GM18517 (cell line): ENCODE measurements at regions not wholly inside any gene's neighbourhood (a gene's known extent, or its start where the extent isn't known, plus 50 kb on each side); places are given as distances from the start of the nearest gene placed in this dataset.

Source experiments
- ATAC-seq: cut with Tn5 transposase; IDR thresholded peaks from one replicate; pipeline ENCODE4 v1.9.1; 2021; ENCODE audit warnings: mild to moderate bottlenecking, moderate library complexity; ENCODE audit not compliant: unreplicated experiment

DNA sequence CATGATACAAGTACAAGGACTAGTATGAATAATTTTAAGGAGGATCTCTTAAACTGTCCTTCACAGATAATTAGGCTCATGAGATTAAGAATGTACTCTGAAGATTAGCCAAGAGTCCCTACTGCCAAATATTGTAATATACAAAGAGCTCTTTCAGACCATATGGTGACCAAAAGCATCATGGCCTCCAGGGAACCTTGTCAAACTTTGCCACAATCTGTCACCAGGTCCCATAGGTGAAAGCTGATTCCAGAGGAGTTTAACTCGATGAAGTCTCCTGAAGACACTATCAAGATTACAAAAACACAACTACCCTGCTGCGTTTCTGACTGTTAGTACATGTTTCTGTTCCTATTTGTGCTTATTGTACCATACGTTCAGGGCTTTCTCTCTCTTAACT lies 395.4 kb upstream of the ITGA1 start:
- ATAC-seq, result no peak

DNA sequence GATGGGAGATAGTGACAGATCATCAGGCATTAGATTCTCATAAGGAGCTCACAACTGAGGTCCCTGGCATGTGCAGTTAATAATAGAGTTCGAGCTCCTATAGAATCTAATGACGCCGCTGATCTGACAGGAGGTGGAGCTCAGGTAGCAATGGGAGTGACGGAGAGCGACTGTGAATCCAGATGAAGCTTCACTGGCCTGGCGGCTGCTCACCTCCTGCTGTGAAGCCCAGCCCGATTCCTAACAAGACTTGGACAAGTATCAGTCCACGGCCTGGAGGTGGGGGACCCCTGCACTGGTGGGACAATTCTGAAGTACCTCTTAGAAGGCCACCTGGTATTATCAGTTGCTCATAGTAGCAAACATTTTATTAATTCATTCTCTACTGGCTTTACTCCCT lies 377.9 kb upstream of the ITGA1 start:
- no peak for ATAC-seq

DNA sequence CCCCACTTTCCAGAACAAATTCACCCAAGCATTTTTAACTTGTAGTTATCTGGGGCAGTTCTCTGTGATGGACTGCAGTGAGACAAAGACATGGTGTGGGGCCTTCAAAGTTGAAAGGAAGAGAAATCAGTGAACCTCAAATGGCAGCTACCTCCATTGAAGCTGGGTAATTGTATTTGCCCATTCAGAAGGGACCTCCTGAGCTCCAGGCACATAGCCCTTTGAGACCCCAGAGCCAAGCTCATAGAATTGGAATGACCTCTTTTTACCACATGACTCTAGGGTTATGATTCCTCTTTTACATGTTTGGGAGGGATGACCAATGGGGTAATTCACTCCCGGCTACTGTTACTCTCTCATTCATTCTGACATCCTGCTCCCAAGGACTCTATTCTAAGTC lies 368.4 kb upstream of the ITGA1 start:
- no peak for ATAC-seq

DNA sequence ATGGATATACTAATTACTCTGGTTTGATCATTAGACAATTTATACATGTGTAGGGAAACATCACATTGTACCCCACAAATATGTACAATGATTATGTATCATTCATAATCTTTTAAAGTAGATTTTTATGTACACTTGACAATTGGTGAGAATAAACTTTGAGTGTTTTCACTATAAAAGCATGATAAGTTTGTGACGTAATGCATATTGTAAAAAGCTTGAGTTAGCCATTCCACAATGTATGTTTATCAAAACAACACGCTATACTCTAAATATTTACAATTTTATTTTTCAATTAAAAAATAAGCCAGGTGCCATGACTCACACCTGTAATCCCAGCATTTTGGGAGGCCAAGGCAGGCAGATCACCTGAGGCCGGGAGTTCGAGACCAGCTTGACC lies 360.1 kb upstream of the ITGA1 start:
- no peak for ATAC-seq

DNA sequence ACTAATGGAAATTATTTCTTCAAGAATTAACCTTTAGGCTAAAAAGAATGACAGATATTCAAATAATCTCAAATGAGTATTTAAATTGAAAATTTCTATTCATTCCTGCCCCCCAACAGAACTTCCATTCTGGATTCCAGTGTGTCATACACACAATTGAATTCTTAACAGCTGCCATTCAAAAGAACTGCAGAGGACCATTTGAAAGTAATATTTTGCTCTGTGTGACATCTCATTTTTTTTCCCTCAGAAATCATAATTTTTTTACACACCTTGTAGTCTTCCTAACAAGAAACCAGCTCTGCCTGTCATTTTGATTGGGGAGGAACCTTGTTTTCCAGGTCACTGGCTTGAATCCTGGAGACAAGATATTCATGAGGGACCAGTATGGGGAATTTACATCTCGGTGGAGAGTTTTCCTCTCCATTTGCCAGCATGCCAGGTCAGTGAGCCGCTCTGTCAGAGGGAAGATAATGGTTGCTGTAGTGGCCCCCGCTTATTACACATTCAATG lies 358.7 kb upstream of the ITGA1 start:
- no peak for ATAC-seq

DNA sequence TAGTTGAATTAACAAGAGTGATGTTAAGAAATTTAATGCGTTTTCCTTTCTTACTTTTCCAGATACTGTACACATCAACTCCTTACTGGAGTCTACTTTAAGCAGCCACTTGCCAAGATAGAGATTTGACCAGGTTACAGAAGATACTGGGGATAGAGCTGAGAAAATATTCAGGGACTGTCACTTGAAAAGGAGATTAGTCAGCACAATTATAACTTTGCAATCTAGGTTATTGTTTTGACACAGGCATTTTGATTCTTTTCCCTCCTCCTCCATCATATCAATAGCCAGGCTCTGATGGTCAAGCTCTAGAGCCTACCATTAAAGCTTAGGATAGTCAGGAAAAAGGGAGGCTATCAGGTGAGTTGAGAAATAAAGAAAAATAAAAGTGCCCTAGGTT lies 345.9 kb upstream of the ITGA1 start:
- no peak for ATAC-seq

DNA sequence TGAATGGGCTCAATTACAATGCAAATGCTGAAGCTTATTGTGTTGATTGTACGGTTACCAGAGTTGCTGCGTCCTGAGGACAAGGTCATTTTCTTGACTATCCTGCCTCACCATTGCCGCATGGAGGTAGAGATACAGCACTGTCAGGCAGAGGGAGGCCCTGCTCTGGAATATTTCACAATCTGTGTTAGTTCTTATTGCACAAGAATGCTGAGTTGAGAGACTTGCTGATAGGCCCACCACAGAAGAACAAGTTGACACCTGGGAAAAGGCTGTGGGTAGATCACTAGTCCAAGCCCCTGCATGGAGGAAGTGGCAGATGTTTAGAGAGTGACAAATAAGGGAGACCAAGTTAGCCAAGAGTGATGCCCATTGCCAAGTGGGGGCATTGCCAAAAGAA lies 344.5 kb upstream of the ITGA1 start:
- no peak for ATAC-seq

DNA sequence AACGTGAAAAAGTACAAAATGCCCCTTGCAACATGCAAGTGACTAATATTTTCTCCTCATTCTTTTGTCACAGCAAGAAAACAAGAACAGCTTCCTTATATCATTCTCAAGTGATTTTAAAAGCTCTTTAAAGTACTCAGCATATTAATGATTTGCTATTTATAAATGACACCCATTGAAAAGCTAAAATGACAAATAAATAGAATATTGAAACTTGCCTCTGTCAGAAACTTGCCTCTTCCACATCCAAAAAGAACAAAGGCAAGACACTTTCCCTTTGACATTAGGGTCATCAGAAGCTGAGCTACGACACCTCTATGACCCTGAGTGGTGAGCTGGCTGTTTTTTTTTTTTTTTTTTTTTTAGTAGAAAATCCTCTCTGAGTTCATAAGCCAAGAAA lies 339.6 kb upstream of the ITGA1 start:
- no peak for ATAC-seq

DNA sequence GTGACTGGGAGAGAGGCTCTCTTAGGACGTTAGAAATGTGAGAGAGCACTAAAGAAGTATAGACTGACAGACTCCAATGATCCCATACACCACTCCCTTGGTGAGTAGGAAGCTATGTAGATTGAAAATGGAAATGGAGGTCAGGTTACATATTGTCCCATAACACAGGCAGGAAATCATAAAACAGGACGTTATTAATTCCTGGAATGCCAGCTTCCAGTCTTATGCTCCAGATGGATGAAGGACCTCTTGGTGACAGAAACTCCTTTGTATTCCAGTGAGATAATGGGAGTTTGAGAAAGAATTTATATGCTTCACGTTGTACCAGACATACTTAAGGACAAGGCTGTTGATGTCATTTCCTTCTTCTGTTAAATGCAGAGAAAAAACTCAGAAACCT lies 338.2 kb upstream of the ITGA1 start:
- ATAC-seq, result no peak

DNA sequence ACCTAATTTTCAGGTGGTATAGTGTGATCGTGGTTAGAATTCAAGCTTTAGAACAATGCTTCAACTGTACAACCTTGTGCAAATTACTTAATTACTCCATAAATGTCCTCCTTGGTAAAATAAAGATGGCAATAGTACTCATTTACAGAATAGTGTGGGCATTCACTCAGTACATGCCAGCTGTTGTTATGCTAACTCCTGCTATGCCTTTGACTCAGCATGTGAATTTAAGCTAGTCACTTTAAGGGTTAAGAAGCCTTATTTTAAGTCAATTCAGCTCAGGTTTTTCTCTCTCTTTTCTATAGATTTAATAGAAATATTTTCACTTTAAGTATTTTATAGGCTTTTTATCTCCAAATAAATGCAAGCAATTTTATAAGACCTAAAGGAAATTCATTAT lies 335.6 kb upstream of the ITGA1 start:
- ATAC-seq, result no peak

DNA sequence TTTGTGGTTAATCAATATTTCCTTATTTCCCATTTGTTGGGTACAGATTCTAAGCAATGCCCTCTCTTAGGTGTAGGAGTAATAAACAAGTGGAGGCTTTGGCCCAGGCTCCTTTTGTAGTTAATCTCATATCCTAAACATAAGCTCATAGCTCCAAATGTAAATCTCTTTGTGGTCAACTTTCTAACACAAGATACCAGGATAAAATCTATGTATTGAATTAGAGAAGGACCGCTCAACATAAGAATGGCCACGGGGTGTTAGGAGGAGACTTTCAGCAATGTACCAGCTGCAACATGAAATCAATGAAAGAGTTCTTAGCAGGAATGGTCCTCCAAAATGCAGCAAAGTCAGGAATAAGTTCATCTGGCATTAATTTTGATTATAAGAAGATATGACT lies 334.5 kb upstream of the ITGA1 start:
- ATAC-seq, result no peak

DNA sequence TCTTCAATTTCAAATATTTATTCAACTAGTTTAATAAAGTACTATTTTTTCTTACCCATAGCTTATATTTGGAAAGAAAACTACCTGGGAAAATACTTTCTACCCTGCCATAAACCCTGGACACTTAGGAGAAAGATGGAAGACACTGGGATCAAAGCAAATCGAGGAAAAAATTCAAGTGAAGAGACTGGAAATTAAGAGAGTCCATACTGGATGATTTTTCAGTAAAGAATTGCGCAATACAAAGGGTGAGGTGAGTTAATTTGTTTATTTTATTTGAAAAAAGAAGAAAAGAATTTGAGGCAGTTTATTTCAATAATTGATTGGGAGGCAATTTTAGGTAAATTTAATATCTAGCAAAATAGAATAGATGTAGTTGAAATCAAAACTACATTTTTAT lies 331.8 kb upstream of the ITGA1 start:
- ATAC-seq, result no peak

DNA sequence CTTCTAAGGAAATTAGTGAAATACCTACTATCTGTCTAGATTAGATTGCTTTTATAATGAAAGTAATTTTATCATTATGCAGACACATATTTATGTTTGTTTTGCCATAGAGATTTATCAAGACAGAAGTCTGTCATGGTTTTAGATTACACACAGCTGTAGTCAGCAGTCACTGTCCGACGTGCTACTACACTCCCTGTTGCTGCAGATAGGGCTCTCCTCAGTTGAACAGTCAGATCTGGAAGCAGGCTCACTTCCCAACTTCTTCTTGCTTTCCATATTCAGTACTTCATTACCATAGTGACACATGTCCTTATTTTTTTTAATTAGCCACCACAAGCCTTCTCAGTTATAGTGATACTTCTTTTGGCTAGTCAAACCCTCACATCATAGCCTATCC lies 329.9 kb upstream of the ITGA1 start:
- ATAC-seq, result no peak

DNA sequence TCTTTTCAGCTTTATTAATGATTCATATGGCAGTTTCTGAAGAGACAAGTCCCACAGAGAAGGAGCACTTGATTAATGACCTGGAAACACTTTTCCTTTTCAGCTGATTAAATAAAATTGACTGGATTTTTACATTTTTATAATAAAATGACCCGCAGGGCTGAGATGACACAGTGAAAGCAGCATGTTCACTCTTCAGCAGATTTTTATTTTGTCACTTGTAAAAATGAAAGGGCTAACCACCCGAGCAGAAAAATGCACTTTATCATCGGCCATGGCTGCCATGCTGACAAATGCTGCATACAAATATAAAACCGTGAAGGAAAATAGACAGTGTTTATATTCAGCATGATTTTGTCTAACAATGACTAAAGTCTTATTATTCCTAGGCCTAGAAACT lies 321.6 kb upstream of the ITGA1 start:
- ATAC-seq, result no peak

DNA sequence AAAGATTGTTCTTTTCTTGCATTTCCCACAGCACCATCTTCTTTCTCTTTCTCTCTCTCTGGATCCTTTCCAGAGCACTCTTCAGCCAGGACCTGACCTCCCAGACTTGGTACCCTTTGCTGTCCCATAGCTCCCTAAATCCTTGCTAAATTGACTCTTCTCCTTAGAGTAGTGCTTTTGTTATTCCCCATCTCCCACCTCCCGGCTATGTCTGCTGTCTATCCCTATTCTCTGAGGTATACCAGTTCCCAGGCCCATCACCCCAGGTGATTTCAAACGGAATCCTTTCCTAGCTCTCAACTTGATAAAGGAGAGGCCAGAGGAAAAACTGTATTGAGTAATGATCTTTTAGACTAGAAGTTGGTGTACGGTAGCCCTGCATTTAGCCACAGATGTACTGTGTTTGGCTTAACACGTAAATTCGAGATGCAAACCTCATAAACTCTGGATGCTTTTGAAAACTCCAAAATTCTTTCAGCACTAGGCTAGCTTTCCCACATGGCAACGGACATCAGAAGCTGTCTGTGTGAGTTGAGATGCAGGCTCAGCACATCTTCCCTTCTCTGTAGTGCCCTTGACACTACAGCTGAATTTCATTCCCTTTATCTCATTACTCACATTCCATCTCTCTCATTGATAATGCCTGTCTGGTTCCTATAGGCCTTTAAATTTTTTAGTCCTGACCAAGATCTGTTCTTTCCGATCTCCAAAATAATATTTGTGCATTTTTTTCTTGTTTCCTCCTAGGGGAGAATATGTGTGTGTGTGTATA lies 320.8 kb upstream of the ITGA1 start:
- no peak for ATAC-seq

DNA sequence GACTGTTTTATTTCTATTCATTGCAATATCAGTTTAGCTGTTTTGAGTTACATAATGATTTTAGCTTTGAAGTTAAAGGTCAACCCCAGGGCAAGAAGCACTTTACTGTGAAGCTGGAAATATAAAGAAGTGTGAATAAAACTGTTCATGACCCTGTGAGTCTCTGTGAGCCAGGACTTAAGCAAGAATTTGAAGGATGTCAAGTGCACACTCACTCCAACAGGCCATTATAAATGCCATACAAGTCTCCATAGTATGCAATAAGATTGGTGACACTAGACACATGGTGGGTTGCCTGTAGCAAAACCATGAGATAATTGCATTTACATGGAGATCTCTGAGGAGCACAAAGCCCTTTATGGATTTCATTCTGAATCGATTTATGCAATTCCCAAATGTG lies 318.7 kb upstream of the ITGA1 start:
- ATAC-seq, result no peak

DNA sequence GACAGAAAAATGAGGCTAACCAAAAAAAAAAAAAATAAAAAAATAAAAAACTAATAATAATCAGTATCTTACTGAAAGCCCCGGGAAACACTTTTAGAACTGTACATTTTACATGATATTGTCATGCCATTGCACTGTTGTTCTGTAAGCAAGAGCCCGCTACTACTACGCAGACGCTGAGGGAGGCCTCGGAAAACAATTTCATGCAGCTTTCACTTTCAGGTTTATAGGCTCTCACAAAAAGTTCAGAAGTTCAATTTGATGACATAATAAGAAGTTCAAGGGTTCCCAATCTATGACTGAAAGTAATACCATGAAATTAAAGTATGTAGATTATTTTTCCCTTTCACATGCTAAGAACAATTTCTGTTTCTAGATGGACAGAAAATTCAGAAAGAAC lies 318.3 kb upstream of the ITGA1 start:
- peak; percentile 92 for ATAC-seq

DNA sequence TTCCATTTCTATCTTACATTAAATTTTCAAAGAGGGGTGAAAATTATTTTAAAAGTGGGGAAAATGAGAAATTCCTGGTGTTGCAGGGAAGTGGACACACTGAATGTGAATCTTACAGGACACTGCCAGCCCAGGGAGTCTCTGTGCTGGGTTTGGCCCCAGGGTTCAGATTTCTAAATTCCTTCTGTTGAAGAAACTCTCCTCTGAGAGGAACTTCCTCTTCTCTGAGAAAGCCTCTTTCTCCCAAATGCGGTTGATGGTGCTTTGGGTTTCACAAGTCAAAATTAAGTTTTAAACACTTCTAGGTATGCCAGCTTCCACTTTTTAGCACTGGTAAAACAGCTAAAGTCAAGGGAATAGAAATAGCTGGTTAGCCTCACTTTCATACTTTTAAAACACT lies 317.9 kb upstream of the ITGA1 start:
- no peak for ATAC-seq

DNA sequence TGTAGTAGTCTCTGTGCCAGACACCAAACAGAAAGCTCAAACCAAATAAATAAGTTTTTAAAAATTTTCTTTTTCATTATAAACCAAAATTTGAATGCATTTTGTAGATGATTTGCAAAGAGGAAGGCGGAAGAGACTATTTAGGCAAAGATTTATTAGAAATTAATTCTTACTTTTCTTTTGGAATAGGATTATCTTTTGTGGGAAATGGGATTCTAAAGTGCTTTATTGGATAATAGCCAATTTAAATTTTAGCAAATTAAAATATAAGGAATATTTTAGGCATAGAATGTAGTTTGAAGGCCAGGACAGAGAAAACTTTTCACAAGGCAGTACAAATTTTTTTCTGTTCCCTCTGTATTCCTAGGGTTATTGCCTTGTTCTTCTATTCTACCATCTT lies 311.4 kb upstream of the ITGA1 start:
- ATAC-seq, result no peak

DNA sequence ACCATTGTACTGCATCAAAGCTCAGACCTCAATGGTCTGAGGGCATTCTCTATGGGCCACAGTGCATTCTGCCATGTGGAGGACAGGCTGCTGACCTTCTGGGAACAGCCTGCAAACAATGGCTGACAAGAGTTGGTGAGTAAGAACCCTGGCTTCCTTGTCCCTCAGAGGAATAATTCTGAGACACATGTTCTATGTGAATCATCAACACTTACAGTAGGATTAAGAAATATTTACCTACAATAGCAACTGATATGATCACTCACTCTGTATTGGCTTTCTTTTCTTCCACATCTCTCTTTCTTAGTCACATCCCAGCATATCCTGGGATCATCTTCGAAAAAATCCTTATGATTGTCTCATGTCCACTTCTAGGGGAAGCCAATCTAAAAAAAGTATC lies 306.5 kb upstream of the ITGA1 start:
- no peak for ATAC-seq

DNA sequence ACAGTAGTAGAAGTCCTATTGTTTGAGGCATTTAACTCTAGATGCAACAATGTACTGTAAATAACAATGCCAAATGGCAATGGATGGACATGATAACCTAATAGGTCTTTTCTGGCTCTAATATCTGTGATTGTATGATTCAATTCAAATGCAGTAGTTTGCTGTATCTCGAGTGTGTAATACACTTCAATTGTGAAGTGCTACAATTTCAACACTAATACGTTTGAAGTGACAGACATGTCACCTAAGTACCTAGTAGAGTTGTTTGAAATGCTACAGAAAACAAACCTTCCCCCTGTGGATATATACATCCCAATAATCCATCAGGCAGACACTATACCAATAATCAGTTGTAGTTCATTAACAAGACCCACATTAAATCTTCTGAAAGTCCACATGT lies 305.9 kb upstream of the ITGA1 start:
- no peak for ATAC-seq

DNA sequence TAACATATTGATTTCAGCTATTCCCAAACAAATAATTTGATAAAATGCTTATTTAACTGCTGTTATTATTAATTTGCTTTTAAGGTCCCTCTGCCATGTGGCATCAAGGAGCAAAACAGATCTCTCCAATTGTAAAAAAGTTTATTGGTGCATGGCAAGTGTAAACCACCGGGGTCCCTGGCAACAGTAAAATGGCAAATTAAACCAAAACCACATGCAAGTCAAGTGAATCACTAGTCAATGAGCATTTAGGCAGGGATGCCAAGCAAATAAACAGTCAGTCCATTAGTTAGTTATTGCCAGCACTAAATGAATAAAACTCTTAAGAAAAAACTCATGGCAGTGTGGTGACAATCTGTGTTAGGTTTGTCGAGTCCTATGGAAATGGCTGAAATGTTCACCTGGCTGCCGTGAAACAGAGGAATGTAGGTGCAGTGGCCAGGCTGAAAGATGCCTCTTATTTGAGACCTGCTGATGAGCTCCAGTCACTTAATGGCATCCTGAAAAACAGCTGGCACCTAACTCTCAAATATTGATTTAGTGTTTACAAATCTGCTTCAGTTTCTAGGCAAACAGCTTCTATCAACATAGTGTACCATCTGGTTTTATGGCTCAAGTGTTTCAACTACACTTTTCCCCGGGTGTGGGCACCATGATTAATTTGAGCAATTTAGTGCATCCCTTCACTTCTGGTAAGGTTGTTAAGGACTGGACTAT lies 296.5 kb upstream of the ITGA1 start:
- no peak for ATAC-seq

DNA sequence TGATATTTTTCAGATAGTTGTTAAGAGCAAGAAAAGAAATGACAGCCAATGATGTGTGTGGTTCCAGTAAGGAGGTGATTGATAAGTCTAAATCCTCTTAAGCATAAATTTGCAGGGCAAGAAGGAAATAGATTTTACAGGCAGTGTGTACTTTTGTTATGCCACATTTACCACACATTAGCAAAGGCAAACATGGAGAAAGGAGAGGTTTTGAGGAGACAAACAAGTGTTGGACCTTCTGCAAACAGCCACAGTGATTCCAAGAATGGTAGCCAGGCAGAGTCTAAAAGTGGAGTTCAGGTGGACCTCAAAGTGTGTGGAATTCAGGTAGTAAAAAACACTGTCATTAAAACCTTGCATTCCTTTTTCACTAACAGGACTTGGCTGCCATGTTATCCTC lies 295.9 kb upstream of the ITGA1 start:
- ATAC-seq, result no peak
